ENCODE measurements at regions not wholly inside any gene's neighbourhood (a gene's known extent, or its start where the extent isn't known, plus 50 kb on each side); places are given as distances from the start of the nearest gene placed in this dataset.

DNA sequence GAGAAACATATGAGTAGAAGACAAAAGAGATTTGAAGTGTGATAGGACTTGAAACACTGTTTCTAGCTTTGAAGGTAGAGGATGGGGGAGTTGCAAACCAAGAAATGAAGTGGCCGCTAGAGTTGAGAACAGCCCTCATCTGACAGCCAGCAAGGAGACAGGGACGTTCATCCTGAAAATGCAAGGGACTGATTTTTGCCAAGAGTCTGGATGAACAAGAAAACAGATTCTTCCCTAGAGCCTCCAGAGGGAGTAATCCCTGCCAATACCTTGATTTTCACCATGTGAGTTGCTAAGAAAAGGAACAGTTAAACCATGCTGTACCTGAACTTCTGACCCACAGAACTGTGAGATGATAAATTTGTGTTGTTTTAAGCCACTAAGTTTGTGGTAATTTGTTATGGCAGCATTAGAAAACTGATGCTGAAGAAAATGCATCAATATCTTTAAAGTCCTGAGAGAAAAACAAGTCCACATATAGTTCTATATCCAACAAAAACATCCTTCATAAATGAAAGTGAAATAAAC is 154.0 kb upstream of the ADAMTSL1 start:
- Mint-ChIP-seq H3K4me3 (no peak overlapping the region), H3K27ac (no peak overlapping the region), H3K36me3 (peaks cover 18% of the 10 kb centered on the region), H3K9me3 (peaks cover 30% of the 10 kb centered on the region), H3K4me1 (no peaks in the 10 kb centered on the region), H3K27me3 (ENCODE audit: low read depth) (no peaks in the 10 kb centered on the region)
- CTCF ChIA-PET, result no interaction called here
- TF ChIP-seq OVOL2 (CRISPR knock-in tag; IDR thresholded peaks at IDR 0.05; ENCODE audit: borderline replicate concordance) (no peak), IRF2 (CRISPR knock-in tag; IDR thresholded peaks at IDR 0.05; ENCODE audit: borderline replicate concordance, low read depth) (no peak), ELF4 (CRISPR knock-in tag; IDR thresholded peaks at IDR 0.05; ENCODE audit: low read depth) (no peak), ATF1 (CRISPR knock-in tag; IDR thresholded peaks at IDR 0.05) (no peak), TP53 (CRISPR knock-in tag; IDR thresholded peaks at IDR 0.05) (no peak), GRHL2 (CRISPR knock-in tag; IDR thresholded peaks at IDR 0.05; ENCODE audit: insufficient replicate concordance, severe bottlenecking) (no peak), ZNF138 (CRISPR knock-in tag; conservative IDR thresholded peaks at IDR 0.05) (no peak), NR1H2 (CRISPR knock-in tag; IDR thresholded peaks at IDR 0.05) (no peak), CREM (CRISPR knock-in tag; IDR thresholded peaks at IDR 0.05) (no peak), ZNF671 (CRISPR knock-in tag; IDR thresholded peaks at IDR 0.05) (no peak), ZNF416 (CRISPR knock-in tag; IDR thresholded peaks at IDR 0.05) (no peak), KAT7 (CRISPR knock-in tag; IDR thresholded peaks at IDR 0.05; ENCODE audit: borderline replicate concordance) (no peak)
- TF ChIP-seq, protein P1, sequence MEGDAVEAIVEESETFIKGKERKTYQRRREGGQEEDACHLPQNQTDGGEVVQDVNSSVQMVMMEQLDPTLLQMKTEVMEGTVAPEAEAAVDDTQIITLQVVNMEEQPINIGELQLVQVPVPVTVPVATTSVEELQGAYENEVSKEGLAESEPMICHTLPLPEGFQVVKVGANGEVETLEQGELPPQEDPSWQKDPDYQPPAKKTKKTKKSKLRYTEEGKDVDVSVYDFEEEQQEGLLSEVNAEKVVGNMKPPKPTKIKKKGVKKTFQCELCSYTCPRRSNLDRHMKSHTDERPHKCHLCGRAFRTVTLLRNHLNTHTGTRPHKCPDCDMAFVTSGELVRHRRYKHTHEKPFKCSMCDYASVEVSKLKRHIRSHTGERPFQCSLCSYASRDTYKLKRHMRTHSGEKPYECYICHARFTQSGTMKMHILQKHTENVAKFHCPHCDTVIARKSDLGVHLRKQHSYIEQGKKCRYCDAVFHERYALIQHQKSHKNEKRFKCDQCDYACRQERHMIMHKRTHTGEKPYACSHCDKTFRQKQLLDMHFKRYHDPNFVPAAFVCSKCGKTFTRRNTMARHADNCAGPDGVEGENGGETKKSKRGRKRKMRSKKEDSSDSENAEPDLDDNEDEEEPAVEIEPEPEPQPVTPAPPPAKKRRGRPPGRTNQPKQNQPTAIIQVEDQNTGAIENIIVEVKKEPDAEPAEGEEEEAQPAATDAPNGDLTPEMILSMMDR (IDR thresholded peaks at IDR 0.05), result no peak
- TF ChIP-seq, protein P2, sequence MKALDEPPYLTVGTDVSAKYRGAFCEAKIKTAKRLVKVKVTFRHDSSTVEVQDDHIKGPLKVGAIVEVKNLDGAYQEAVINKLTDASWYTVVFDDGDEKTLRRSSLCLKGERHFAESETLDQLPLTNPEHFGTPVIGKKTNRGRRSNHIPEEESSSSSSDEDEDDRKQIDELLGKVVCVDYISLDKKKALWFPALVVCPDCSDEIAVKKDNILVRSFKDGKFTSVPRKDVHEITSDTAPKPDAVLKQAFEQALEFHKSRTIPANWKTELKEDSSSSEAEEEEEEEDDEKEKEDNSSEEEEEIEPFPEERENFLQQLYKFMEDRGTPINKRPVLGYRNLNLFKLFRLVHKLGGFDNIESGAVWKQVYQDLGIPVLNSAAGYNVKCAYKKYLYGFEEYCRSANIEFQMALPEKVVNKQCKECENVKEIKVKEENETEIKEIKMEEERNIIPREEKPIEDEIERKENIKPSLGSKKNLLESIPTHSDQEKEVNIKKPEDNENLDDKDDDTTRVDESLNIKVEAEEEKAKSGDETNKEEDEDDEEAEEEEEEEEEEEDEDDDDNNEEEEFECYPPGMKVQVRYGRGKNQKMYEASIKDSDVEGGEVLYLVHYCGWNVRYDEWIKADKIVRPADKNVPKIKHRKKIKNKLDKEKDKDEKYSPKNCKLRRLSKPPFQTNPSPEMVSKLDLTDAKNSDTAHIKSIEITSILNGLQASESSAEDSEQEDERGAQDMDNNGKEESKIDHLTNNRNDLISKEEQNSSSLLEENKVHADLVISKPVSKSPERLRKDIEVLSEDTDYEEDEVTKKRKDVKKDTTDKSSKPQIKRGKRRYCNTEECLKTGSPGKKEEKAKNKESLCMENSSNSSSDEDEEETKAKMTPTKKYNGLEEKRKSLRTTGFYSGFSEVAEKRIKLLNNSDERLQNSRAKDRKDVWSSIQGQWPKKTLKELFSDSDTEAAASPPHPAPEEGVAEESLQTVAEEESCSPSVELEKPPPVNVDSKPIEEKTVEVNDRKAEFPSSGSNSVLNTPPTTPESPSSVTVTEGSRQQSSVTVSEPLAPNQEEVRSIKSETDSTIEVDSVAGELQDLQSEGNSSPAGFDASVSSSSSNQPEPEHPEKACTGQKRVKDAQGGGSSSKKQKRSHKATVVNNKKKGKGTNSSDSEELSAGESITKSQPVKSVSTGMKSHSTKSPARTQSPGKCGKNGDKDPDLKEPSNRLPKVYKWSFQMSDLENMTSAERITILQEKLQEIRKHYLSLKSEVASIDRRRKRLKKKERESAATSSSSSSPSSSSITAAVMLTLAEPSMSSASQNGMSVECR (CRISPR knock-in tag; IDR thresholded peaks at IDR 0.05; ENCODE audit: borderline replicate concordance), result no peak
- TF ChIP-seq, protein P3, sequence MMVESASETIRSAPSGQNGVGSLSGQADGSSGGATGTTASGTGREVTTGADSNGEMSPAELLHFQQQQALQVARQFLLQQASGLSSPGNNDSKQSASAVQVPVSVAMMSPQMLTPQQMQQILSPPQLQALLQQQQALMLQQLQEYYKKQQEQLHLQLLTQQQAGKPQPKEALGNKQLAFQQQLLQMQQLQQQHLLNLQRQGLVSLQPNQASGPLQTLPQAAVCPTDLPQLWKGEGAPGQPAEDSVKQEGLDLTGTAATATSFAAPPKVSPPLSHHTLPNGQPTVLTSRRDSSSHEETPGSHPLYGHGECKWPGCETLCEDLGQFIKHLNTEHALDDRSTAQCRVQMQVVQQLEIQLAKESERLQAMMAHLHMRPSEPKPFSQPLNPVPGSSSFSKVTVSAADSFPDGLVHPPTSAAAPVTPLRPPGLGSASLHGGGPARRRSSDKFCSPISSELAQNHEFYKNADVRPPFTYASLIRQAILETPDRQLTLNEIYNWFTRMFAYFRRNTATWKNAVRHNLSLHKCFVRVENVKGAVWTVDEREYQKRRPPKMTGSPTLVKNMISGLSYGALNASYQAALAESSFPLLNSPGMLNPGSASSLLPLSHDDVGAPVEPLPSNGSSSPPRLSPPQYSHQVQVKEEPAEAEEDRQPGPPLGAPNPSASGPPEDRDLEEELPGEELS (CRISPR knock-in tag; IDR thresholded peaks at IDR 0.05), result no peak
- TF ChIP-seq, protein P4, sequence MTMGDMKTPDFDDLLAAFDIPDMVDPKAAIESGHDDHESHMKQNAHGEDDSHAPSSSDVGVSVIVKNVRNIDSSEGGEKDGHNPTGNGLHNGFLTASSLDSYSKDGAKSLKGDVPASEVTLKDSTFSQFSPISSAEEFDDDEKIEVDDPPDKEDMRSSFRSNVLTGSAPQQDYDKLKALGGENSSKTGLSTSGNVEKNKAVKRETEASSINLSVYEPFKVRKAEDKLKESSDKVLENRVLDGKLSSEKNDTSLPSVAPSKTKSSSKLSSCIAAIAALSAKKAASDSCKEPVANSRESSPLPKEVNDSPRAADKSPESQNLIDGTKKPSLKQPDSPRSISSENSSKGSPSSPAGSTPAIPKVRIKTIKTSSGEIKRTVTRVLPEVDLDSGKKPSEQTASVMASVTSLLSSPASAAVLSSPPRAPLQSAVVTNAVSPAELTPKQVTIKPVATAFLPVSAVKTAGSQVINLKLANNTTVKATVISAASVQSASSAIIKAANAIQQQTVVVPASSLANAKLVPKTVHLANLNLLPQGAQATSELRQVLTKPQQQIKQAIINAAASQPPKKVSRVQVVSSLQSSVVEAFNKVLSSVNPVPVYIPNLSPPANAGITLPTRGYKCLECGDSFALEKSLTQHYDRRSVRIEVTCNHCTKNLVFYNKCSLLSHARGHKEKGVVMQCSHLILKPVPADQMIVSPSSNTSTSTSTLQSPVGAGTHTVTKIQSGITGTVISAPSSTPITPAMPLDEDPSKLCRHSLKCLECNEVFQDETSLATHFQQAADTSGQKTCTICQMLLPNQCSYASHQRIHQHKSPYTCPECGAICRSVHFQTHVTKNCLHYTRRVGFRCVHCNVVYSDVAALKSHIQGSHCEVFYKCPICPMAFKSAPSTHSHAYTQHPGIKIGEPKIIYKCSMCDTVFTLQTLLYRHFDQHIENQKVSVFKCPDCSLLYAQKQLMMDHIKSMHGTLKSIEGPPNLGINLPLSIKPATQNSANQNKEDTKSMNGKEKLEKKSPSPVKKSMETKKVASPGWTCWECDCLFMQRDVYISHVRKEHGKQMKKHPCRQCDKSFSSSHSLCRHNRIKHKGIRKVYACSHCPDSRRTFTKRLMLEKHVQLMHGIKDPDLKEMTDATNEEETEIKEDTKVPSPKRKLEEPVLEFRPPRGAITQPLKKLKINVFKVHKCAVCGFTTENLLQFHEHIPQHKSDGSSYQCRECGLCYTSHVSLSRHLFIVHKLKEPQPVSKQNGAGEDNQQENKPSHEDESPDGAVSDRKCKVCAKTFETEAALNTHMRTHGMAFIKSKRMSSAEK (CRISPR knock-in tag; IDR thresholded peaks at IDR 0.05; ENCODE audit: borderline replicate concordance), result no peak
- TF ChIP-seq, protein P5, sequence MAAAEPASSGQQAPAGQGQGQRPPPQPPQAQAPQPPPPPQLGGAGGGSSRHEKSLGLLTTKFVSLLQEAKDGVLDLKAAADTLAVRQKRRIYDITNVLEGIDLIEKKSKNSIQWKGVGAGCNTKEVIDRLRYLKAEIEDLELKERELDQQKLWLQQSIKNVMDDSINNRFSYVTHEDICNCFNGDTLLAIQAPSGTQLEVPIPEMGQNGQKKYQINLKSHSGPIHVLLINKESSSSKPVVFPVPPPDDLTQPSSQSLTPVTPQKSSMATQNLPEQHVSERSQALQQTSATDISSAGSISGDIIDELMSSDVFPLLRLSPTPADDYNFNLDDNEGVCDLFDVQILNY (CRISPR knock-in tag; IDR thresholded peaks at IDR 0.05), result no peak
- TF ChIP-seq, protein P6, sequence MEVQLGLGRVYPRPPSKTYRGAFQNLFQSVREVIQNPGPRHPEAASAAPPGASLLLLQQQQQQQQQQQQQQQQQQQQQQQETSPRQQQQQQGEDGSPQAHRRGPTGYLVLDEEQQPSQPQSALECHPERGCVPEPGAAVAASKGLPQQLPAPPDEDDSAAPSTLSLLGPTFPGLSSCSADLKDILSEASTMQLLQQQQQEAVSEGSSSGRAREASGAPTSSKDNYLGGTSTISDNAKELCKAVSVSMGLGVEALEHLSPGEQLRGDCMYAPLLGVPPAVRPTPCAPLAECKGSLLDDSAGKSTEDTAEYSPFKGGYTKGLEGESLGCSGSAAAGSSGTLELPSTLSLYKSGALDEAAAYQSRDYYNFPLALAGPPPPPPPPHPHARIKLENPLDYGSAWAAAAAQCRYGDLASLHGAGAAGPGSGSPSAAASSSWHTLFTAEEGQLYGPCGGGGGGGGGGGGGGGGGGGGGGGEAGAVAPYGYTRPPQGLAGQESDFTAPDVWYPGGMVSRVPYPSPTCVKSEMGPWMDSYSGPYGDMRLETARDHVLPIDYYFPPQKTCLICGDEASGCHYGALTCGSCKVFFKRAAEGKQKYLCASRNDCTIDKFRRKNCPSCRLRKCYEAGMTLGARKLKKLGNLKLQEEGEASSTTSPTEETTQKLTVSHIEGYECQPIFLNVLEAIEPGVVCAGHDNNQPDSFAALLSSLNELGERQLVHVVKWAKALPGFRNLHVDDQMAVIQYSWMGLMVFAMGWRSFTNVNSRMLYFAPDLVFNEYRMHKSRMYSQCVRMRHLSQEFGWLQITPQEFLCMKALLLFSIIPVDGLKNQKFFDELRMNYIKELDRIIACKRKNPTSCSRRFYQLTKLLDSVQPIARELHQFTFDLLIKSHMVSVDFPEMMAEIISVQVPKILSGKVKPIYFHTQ (CRISPR knock-in tag; IDR thresholded peaks at IDR 0.05), result no peak
- TF ChIP-seq, protein P7, sequence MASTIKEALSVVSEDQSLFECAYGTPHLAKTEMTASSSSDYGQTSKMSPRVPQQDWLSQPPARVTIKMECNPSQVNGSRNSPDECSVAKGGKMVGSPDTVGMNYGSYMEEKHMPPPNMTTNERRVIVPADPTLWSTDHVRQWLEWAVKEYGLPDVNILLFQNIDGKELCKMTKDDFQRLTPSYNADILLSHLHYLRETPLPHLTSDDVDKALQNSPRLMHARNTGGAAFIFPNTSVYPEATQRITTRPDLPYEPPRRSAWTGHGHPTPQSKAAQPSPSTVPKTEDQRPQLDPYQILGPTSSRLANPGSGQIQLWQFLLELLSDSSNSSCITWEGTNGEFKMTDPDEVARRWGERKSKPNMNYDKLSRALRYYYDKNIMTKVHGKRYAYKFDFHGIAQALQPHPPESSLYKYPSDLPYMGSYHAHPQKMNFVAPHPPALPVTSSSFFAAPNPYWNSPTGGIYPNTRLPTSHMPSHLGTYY (CRISPR knock-in tag; IDR thresholded peaks at IDR 0.05), result no peak
- DNase-seq (ENCODE audit: low spot score) (no peak), ATAC-seq (peak; percentile 34; the same call in 1 of the 2 replicates)
- POLR2A ChIA-PET, result no interaction called here

Measured in WTC11 (cell line).